H1 (cell line): ENCODE measurements at regions not wholly inside any gene's neighbourhood (a gene's known extent, or its start where the extent isn't known, plus 50 kb on each side); places are given as distances from the start of the nearest gene placed in this dataset.

Experiments used
- CTCF ChIA-PET: fragments of 300-600 bp; sonication (Branson Sonifier 250); formaldehyde crosslinking; loops from one replicate; lab custom pipeline; 2021; ENCODE audit not compliant: partially characterized antibody; lab: Charles Lee
- POLR2A ChIA-PET: fragments of 300-600 bp; sonication (Branson Sonifier 250); formaldehyde crosslinking; loops from one replicate; lab custom pipeline; 2021; ENCODE audit warnings: inconsistent platforms; ENCODE audit not compliant: partially characterized antibody; lab: Charles Lee
- DNase-seq, 2 experiments: peaks; one replicate each; pipeline versions ENCODE4 v3.0.0 to v3.0.0-alpha.2; 2010 to 2022; ENCODE audit warnings: low spot score in 2 of 2, low read depth in 1 of 2, mixed read lengths in 1 of 2
- FAIRE-seq: peaks from 2 replicates; lab custom pipeline; 2011; peaks lifted over from hg19 to GRCh38; lab: Jason Lieb, UNC
- H2AFZ ChIP-seq: 2 replicates; pipeline ENCODE4 v1.8.1; 2012; ENCODE audit warnings: low read length, inconsistent platforms
- H2AK5ac ChIP-seq: 2 replicates; pipeline ENCODE4 v1.6.1; 2013; ENCODE audit warnings: low read depth, low read length
- H2BK120ac ChIP-seq: replicated peaks from 2 replicates; pipeline ENCODE3; 2013; ENCODE audit warnings: low read depth, low read length, inconsistent platforms
- H2BK12ac ChIP-seq: 2 replicates; pipeline ENCODE4 v1.6.1; 2013; ENCODE audit warnings: low read depth, low read length
- H2BK15ac ChIP-seq: 2 replicates; pipeline ENCODE4 v1.6.1; 2013; ENCODE audit warnings: low read length
- H2BK20ac ChIP-seq: 2 replicates; pipeline ENCODE4 v1.6.1; 2013; ENCODE audit warnings: low read length
- H2BK5ac ChIP-seq: 2 replicates; pipeline ENCODE4 v1.6.1; 2013; ENCODE audit warnings: low read depth, low read length
- H3K14ac ChIP-seq: 2 replicates; pipeline ENCODE4 v1.6.1; 2013; ENCODE audit warnings: inconsistent platforms; ENCODE audit not compliant: insufficient read length
- H3K18ac ChIP-seq: 2 replicates; pipeline ENCODE4 v1.6.1; 2013; ENCODE audit warnings: low read length; ENCODE audit errors: extremely low read depth
- H3K23ac ChIP-seq: 2 replicates; pipeline ENCODE4 v1.6.1; 2013; ENCODE audit warnings: inconsistent platforms; ENCODE audit not compliant: insufficient read length
- H3K23me2 ChIP-seq: 2 replicates; pipeline ENCODE4 v1.6.1; 2013; ENCODE audit warnings: low read depth, low read length
- H3K27ac ChIP-seq: 2 replicates; pipeline ENCODE4 v1.6.1; 2011; ENCODE audit warnings: low read depth, low read length, inconsistent platforms
- H3K27me3 ChIP-seq, 4 experiments: replicated peaks in 1 of 4; 1 replicate in 1 of 4; 2 replicates in 3 of 4; pipeline versions ENCODE4 v1.6.1 to v1.8.1; 2011 to 2013; ENCODE audit warnings: low read length in 3 of 4, mild to moderate bottlenecking in 3 of 4, inconsistent platforms in 2 of 4, mixed read lengths in 2 of 4, moderate library complexity in 1 of 4; ENCODE audit not compliant: control insufficient read depth in 3 of 4, insufficient read depth in 3 of 4; ENCODE audit errors: extremely low read depth in 1 of 4
- H3K36me3 ChIP-seq, 4 experiments: 2 replicates each; pipeline versions ENCODE4 v1.6.1 to v1.8.1; 2011 to 2013; ENCODE audit warnings: mild to moderate bottlenecking in 4 of 4, low read length in 3 of 4, moderate library complexity in 2 of 4, control low read depth in 1 of 4, inconsistent platforms in 1 of 4; ENCODE audit not compliant: insufficient read depth in 4 of 4, control insufficient read depth in 2 of 4
- H3K4ac ChIP-seq: replicated peaks from 2 replicates; pipeline ENCODE3; 2013; ENCODE audit warnings: low read length, low read depth, mixed read lengths, inconsistent platforms; ENCODE audit not compliant: insufficient read length
- H3K4me1 ChIP-seq, 4 experiments: replicated peaks in 1 of 4; 1 replicate in 1 of 4; 2 replicates in 3 of 4; pipeline versions ENCODE4 v1.6.1 to v1.8.1; 2011 to 2013; ENCODE audit warnings: low read length in 3 of 4, inconsistent platforms in 2 of 4, mixed read lengths in 1 of 4; ENCODE audit not compliant: insufficient read depth in 4 of 4, control insufficient read depth in 3 of 4
- H3K4me2 ChIP-seq, 2 experiments: 2 replicates each; pipeline versions ENCODE4 v1.6.1 to v1.8.1; 2011 to 2013; ENCODE audit warnings: low read depth in 2 of 2, low read length in 2 of 2, control low read depth in 1 of 2, inconsistent platforms in 1 of 2, mild to moderate bottlenecking in 1 of 2; ENCODE audit not compliant: insufficient read depth in 1 of 2
- H3K4me3 ChIP-seq, 4 experiments: fragments of 200-600, 300-600 bp in 1 of 4; sonication (generic), shearing (Covaris generic), sonication (Bioruptor Twin) in 1 of 4; 2 replicates each; pipeline versions ENCODE4 v1.5.1 to v1.8.1; 2011 to 2016; ENCODE audit warnings: low read length in 4 of 4, low read depth in 3 of 4, control low read depth in 2 of 4, inconsistent platforms in 2 of 4, mild to moderate bottlenecking in 2 of 4, mixed read lengths in 1 of 4, moderate library complexity in 1 of 4; ENCODE audit not compliant: insufficient read depth in 2 of 4; ENCODE audit errors: extremely low read depth in 1 of 4
- H3K56ac ChIP-seq: replicated peaks from 2 replicates; pipeline ENCODE3; 2013; ENCODE audit warnings: low read depth, mild to moderate bottlenecking, mixed read lengths, low read length, inconsistent platforms; ENCODE audit not compliant: insufficient read length
- H3K79me1 ChIP-seq: 2 replicates; pipeline ENCODE4 v1.6.1; 2013; ENCODE audit warnings: low read depth, low read length, control low read depth
- H3K79me2 ChIP-seq, 2 experiments: 2 replicates each; pipeline versions ENCODE4 v1.6.1 to v1.8.1; 2012 to 2013; ENCODE audit warnings: low read length in 2 of 2, mild to moderate bottlenecking in 2 of 2, inconsistent platforms in 1 of 2; ENCODE audit not compliant: insufficient read depth in 2 of 2, control insufficient read depth in 1 of 2
- H3K9ac ChIP-seq, 4 experiments: replicated peaks in 1 of 4; 1 replicate in 1 of 4; 2 replicates in 3 of 4; pipeline versions ENCODE4 v1.6.1 to v1.8.1; 2011 to 2013; ENCODE audit warnings: low read depth in 3 of 4, low read length in 3 of 4, control low read depth in 2 of 4, mild to moderate bottlenecking in 2 of 4, moderate library complexity in 2 of 4, inconsistent platforms in 1 of 4; ENCODE audit errors: extremely low read depth in 1 of 4
- H3K9me3 ChIP-seq, 2 experiments: 2 replicates each; pipeline versions ENCODE4 v1.6.1 to v1.8.1; 2012 to 2013; ENCODE audit warnings: mild to moderate bottlenecking in 2 of 2, moderate library complexity in 2 of 2, control low read depth in 1 of 2, inconsistent platforms in 1 of 2, low read depth in 1 of 2, low read length in 1 of 2, mixed read lengths in 1 of 2; ENCODE audit not compliant: insufficient read depth in 2 of 2
- H4K20me1 ChIP-seq, 2 experiments: replicated peaks in 1 of 2; 2 replicates each; pipeline versions ENCODE3 to v1.8.1; 2011 to 2013; ENCODE audit warnings: inconsistent platforms in 2 of 2, low read length in 2 of 2, mild to moderate bottlenecking in 1 of 2; ENCODE audit not compliant: insufficient read depth in 2 of 2, control insufficient read depth in 1 of 2
- H4K5ac ChIP-seq: 2 replicates; pipeline ENCODE4 v1.6.1; 2013; ENCODE audit warnings: low read length, low read depth, mixed read lengths, inconsistent platforms; ENCODE audit not compliant: insufficient read length
- H4K8ac ChIP-seq: 2 replicates; pipeline ENCODE4 v1.8.0; 2013; ENCODE audit warnings: mild to moderate bottlenecking, moderate library complexity, low read length, inconsistent platforms; ENCODE audit not compliant: insufficient read depth; ENCODE audit errors: extremely low read depth
- H4K91ac ChIP-seq: replicated peaks from 2 replicates; pipeline ENCODE3; 2013; ENCODE audit warnings: low read length, mixed read lengths, inconsistent platforms; ENCODE audit not compliant: insufficient read length
- ASH2L ChIP-seq: fragments of 200-600, 300-600 bp; sonication (generic); IDR thresholded peaks from one replicate; pipeline ENCODE4 v1.7.1; 2017; ENCODE audit warnings: low read length
- BCL11A ChIP-seq, 2 experiments: IDR thresholded peaks; one replicate each; pipeline ENCODE4 v1.6.1; 2011; ENCODE audit warnings: low read depth in 2 of 2, low read length in 2 of 2, mild to moderate bottlenecking in 2 of 2
- CEBPB ChIP-seq: IDR thresholded peaks from 2 replicates; pipeline ENCODE4 v1.6.1; 2012; ENCODE audit warnings: low read depth, low read length
- CHD2 ChIP-seq: IDR thresholded peaks from 2 replicates; pipeline ENCODE4 v1.6.1; 2012; ENCODE audit warnings: low read length, improper control_type of control experiment
- CTBP2 ChIP-seq: IDR thresholded peaks from 2 replicates; pipeline ENCODE4 v1.7.0; 2011; ENCODE audit warnings: borderline replicate concordance, mild to moderate bottlenecking, moderate library complexity, mixed read lengths, low read length; ENCODE audit not compliant: insufficient read depth, insufficient read length
- CTCF ChIP-seq, 3 experiments: IDR thresholded peaks; 1 replicate in 2 of 3; 2 replicates in 1 of 3; pipeline versions ENCODE4 v1.5.1 to v1.6.1; 2011; ENCODE audit warnings: low read length in 3 of 3, mild to moderate bottlenecking in 3 of 3, inconsistent platforms in 2 of 3, low read depth in 1 of 3, moderate library complexity in 1 of 3; ENCODE audit not compliant: insufficient read depth in 1 of 3; ENCODE audit errors: control extremely low read depth in 1 of 3
- JUN ChIP-seq: IDR thresholded peaks from 2 replicates; pipeline ENCODE4 v1.6.1; 2011; ENCODE audit warnings: low read depth, mild to moderate bottlenecking, improper control_type of control experiment, low read length
- KDM1A ChIP-seq: fragments of 200-600, 300-600 bp; sonication (generic); IDR thresholded peaks from 2 replicates; pipeline ENCODE4 v1.7.1; 2016; ENCODE audit warnings: mild to moderate bottlenecking, low read length, borderline replicate concordance
- SAP30 ChIP-seq: fragments of 300-600 bp; sonication (generic); IDR thresholded peaks from 2 replicates; pipeline ENCODE4 v1.7.1; 2012; ENCODE audit warnings: low read length, moderate library complexity, mild to moderate bottlenecking, inconsistent platforms; ENCODE audit not compliant: insufficient read depth, insufficient replicate concordance
- ZNF274 ChIP-seq: IDR thresholded peaks from 2 replicates; pipeline ENCODE4 v1.7.0; 2012; ENCODE audit warnings: low read length, borderline replicate concordance; ENCODE audit errors: extremely low read depth
- WGBS, 2 experiments: shearing (Covaris generic) in 1 of 2; methylation state at CpG; one replicate each; pipeline versions ENCODE4 v1.1.6 to v1.1.7; 2013 to 2015; ENCODE audit warnings: low lambda C conversion rate in 2 of 2, mixed read lengths in 2 of 2, inconsistent platforms in 1 of 2, low coverage in 1 of 2, missing lambda C conversion rate in 1 of 2; ENCODE audit not compliant: insufficient replicate concordance in 2 of 2, insufficient coverage in 1 of 2, insufficient read length in 1 of 2; ENCODE audit errors: extremely low coverage in 1 of 2, missing lambda C conversion rate in 1 of 2; 5-methylcytosine and 5-hydroxymethylcytosine counted together

GRCh38 chr21:14600569-14601297 lies 54.6 kb upstream of the SAMSN1 start:
- Histone ChIP-seq H3K9ac (no peak overlapping the region), H3K23me2 (no peaks in the 10 kb centered on the region), H2BK20ac (no peak overlapping the region), H2BK12ac (no peak overlapping the region), H2BK15ac (no peak overlapping the region), H3K27me3 (no peaks in the 10 kb centered on the region), H3K56ac (no peak overlapping the region), H3K23ac (no peak overlapping the region), H2AFZ (no peak overlapping the region), H3K18ac (peak overlapping the region; percentile 51; the same call in 1 of the 2 replicates), H3K9me3 (peaks cover 0 to 3% of the 10 kb centered on the region in 2 experiments; a peak in 1 of 4 replicates), H2BK120ac (no peak overlapping the region), H4K20me1 (no peaks in the 10 kb centered on the region), H3K36me3 (no peaks in the 10 kb centered on the region; a peak in 1 of 8 replicates), H3K79me2 (no peaks in the 10 kb centered on the region), H3K27ac (no peak overlapping the region), H2BK5ac (peak overlapping the region; percentile 35; the same call in 1 of the 2 replicates), H3K4ac (no peak overlapping the region), H3K4me2 (no peak overlapping the region), H3K79me1 (no peaks in the 10 kb centered on the region), H4K91ac (no peak overlapping the region), H3K14ac (no peak overlapping the region), H4K8ac (no peak overlapping the region), H3K4me3 (no peak overlapping the region), H4K5ac (no peak overlapping the region), H2AK5ac (no peak overlapping the region), H3K4me1 (peaks cover 0 to 7% (median under 1%) of the 10 kb centered on the region in 4 experiments; a peak in 1 of 7 replicates)
- DNase-seq (no peak), FAIRE-seq (no peak)
- CTCF ChIA-PET, result no interaction called here
- 97% methylated on average over 3 of the region's 3 CpGs; no CpG with 5 or more reads in 1 of the 2 experiments for WGBS, 2 experiments
- POLR2A ChIA-PET, result no interaction called here
- no peak for TF ChIP-seq SAP30
- no peak for TF ChIP-seq BCL11A (IDR thresholded peaks at IDR 0.05; ENCODE audit: low read depth in 2 of 2, low read length in 2 of 2)
- TF ChIP-seq JUN, result no peak
- TF ChIP-seq ASH2L, result no peak
- TF ChIP-seq CTBP2, result no peak
- TF ChIP-seq CHD2, result no peak
- no peak for TF ChIP-seq CEBPB
- TF ChIP-seq ZNF274, result no peak
- TF ChIP-seq KDM1A, result no peak
- TF ChIP-seq CTCF (IDR thresholded peaks at IDR 0.05; ENCODE audit: control extremely low read depth in 1 of 3, insufficient read depth in 1 of 3, low read depth in 1 of 3, low read length in 3 of 3), result no peak
